Fibroblast of lung (primary cell): ENCODE measurements at regions not wholly inside any gene's neighbourhood (a gene's known extent, or its start where the extent isn't known, plus 50 kb on each side); places are given as distances from the start of the nearest gene placed in this dataset.

ENCODE experiments used
- DNase-seq, 2 donors: peaks; one replicate each; pipeline versions ENCODE4 v3.0.0 to v3.0.0-alpha.2; 2010; ENCODE audit warnings: low read depth in 2 of 2
- H2AFZ ChIP-seq: 2 replicates; pipeline ENCODE4 v1.5.1; 2012; ENCODE audit warnings: low read length, control low read depth, inconsistent platforms
- H3K27ac ChIP-seq: 2 replicates; pipeline ENCODE4 v1.5.1; 2011; ENCODE audit warnings: low read length, control low read depth; ENCODE audit not compliant: insufficient read depth
- H3K27me3 ChIP-seq: 2 replicates; pipeline ENCODE4 v1.5.1; 2011; ENCODE audit warnings: mild to moderate bottlenecking, low read length; ENCODE audit not compliant: control insufficient read depth, insufficient read depth
- H3K36me3 ChIP-seq: 2 replicates; pipeline ENCODE4 v1.5.1; 2011; ENCODE audit warnings: low read length; ENCODE audit not compliant: control insufficient read depth, insufficient read depth
- H3K4me1 ChIP-seq: 2 replicates; pipeline ENCODE4 v1.5.1; 2011; ENCODE audit warnings: low read length; ENCODE audit not compliant: control insufficient read depth, insufficient read depth; ENCODE audit errors: extremely low read depth
- H3K4me2 ChIP-seq: 2 replicates; pipeline ENCODE4 v1.5.1; 2011; ENCODE audit warnings: low read length, control low read depth; ENCODE audit not compliant: insufficient read depth; ENCODE audit errors: extremely low read depth
- H3K4me3 ChIP-seq, 4 experiments: fragments of 200-600 bp in 1 of 4; sonication (generic) in 1 of 4; replicated peaks in 1 of 4; 2 replicates each; pipeline ENCODE4 v1.5.1; 2011 to 2016; ENCODE audit warnings: low read length in 4 of 4, low read depth in 3 of 4, mild to moderate bottlenecking in 3 of 4, control low read depth in 2 of 4, inconsistent platforms in 1 of 4, mixed read lengths in 1 of 4; ENCODE audit not compliant: insufficient read depth in 1 of 4; ENCODE audit errors: control extremely low read depth in 1 of 4
- H3K79me2 ChIP-seq: 2 replicates; pipeline ENCODE4 v1.5.1; 2012; ENCODE audit warnings: mild to moderate bottlenecking, low read length, inconsistent platforms; ENCODE audit not compliant: control insufficient read depth, insufficient read depth
- H3K9ac ChIP-seq: 2 replicates; pipeline ENCODE4 v1.5.1; 2011; ENCODE audit warnings: mild to moderate bottlenecking, low read length, control low read depth; ENCODE audit not compliant: insufficient read depth
- H3K9me3 ChIP-seq: 2 replicates; pipeline ENCODE4 v1.5.1; 2012; ENCODE audit warnings: low read depth, low read length; ENCODE audit not compliant: control insufficient read depth, insufficient read depth
- H4K20me1 ChIP-seq: 2 replicates; pipeline ENCODE4 v1.5.1; 2011; ENCODE audit warnings: low read length; ENCODE audit not compliant: control insufficient read depth, insufficient read depth; ENCODE audit errors: extremely low read depth
- CTCF ChIP-seq, 2 donors: IDR thresholded peaks in 1 of 2; conservative IDR thresholded peaks in 1 of 2; 1 replicate in 1 of 2; 2 replicates in 1 of 2; pipeline ENCODE4 v1.5.1; 2011 to 2012; ENCODE audit warnings: low read length in 2 of 2, control low read depth in 1 of 2, inconsistent platforms in 1 of 2, low read depth in 1 of 2, mild to moderate bottlenecking in 1 of 2
- EZH2 ChIP-seq: IDR thresholded peaks from 2 replicates; pipeline ENCODE4 v1.5.1; 2012; ENCODE audit warnings: low read length, control low read depth, mild to moderate bottlenecking; ENCODE audit errors: missing control alignments

GRCh38 chr19:5224480-5224879 is 116.1 kb downstream of the PTPRS start:
- Histone ChIP-seq H3K27ac (no peak overlapping the region), H3K4me2 (no peak overlapping the region), H3K79me2 (no peaks in the 10 kb centered on the region), H3K9ac (no peak overlapping the region), H4K20me1 (no peaks in the 10 kb centered on the region), H3K36me3 (peaks cover 16% of the 10 kb centered on the region), H3K27me3 (no peaks in the 10 kb centered on the region), H3K4me1 (no peaks in the 10 kb centered on the region), H3K4me3 (no peak overlapping the region), H3K9me3 (no peaks in the 10 kb centered on the region), H2AFZ (no peak overlapping the region)
- DNase-seq: no peak
- TF ChIP-seq EZH2 (no peak), CTCF (conservative IDR thresholded peaks at IDR 0.05 in 1 of 2, IDR thresholded peaks at IDR 0.05 in 1 of 2; ENCODE audit: low read depth in 1 of 2, low read length in 2 of 2) (no peak)

GRCh38 chr19:5222821-5223321 is 117.7 kb downstream of the PTPRS start:
- H3K79me2 ChIP-seq: no peaks in the 10 kb centered on the region
- H3K27me3 ChIP-seq: no peaks in the 10 kb centered on the region
- no peak for DNase-seq
- no peak overlapping the region for H3K27ac ChIP-seq
- H3K4me3 ChIP-seq: no peak overlapping the region
- no peak overlapping the region for H3K4me2 ChIP-seq
- no peak overlapping the region for H2AFZ ChIP-seq
- H3K9me3 ChIP-seq: no peaks in the 10 kb centered on the region
- TF ChIP-seq CTCF (conservative IDR thresholded peaks at IDR 0.05 in 1 of 2, IDR thresholded peaks at IDR 0.05 in 1 of 2; ENCODE audit: low read depth in 1 of 2, low read length in 2 of 2): no peak
- TF ChIP-seq EZH2: no peak
- H3K36me3 ChIP-seq: peaks cover 20% of the 10 kb centered on the region
- H4K20me1 ChIP-seq: no peaks in the 10 kb centered on the region
- no peaks in the 10 kb centered on the region for H3K4me1 ChIP-seq
- H3K9ac ChIP-seq: no peak overlapping the region

GRCh38 chr19:5222178-5222577 is 118.4 kb downstream of the PTPRS start:
- no peaks in the 10 kb centered on the region for H4K20me1 ChIP-seq
- no peaks in the 10 kb centered on the region for H3K4me1 ChIP-seq
- no peak overlapping the region for H2AFZ ChIP-seq
- H3K79me2 ChIP-seq: no peaks in the 10 kb centered on the region
- H3K36me3 ChIP-seq: peaks cover 22% of the 10 kb centered on the region
- no peak overlapping the region for H3K27ac ChIP-seq
- no peak overlapping the region for H3K9ac ChIP-seq
- no peak overlapping the region for H3K4me3 ChIP-seq
- H3K9me3 ChIP-seq: no peaks in the 10 kb centered on the region
- no peaks in the 10 kb centered on the region for H3K27me3 ChIP-seq
- H3K4me2 ChIP-seq: no peak overlapping the region
- no peak for DNase-seq
- TF ChIP-seq EZH2 (no peak), CTCF (conservative IDR thresholded peaks at IDR 0.05 in 1 of 2, IDR thresholded peaks at IDR 0.05 in 1 of 2; ENCODE audit: low read depth in 1 of 2, low read length in 2 of 2) (no peak)
